Uterus (tissue), 3 donors: ENCODE measurements at regions not wholly inside any gene's neighbourhood (a gene's known extent, or its start where the extent isn't known, plus 50 kb on each side); places are given as distances from the start of the nearest gene placed in this dataset.

Source experiments
- DNase-seq, 2 donors: peaks; one replicate each; pipeline ENCODE4 v3.0.0-alpha.2; 2019 to 2020
- H3K27ac ChIP-seq, 2 donors: fragments of 200-600 bp; sonication (generic); 1 replicate in 1 of 2; 2 replicates in 1 of 2; pipeline ENCODE4 v1.5.1; 2016 to 2018
- H3K27me3 ChIP-seq, 2 donors: fragments of 200-600 bp; sonication (generic); one replicate each; pipeline ENCODE4 v1.5.1; 2018 to 2019; ENCODE audit warnings: control low read depth in 1 of 2
- H3K36me3 ChIP-seq, 2 donors: fragments of 200-600 bp; sonication (generic); one replicate each; pipeline ENCODE4 v1.5.1; 2019; ENCODE audit warnings: control low read depth in 1 of 2
- H3K4me1 ChIP-seq, 2 donors: fragments of 200-600 bp; sonication (generic); one replicate each; pipeline ENCODE4 v1.5.1; 2018 to 2019; ENCODE audit warnings: control low read depth in 1 of 2
- H3K4me3 ChIP-seq, 2 donors: fragments of 200-600 bp; sonication (generic); 1 replicate in 1 of 2; 2 replicates in 1 of 2; pipeline ENCODE4 v1.5.1; 2018 to 2019; ENCODE audit warnings: mild to moderate bottlenecking in 1 of 2
- H3K9me3 ChIP-seq, 2 donors: fragments of 200-600 bp; sonication (generic); one replicate each; pipeline ENCODE4 v1.5.1; 2019; ENCODE audit warnings: control low read depth in 1 of 2
- CTCF ChIP-seq, 4 experiments: fragments of 200-600 bp in 2 of 4; fragments of 450-650 bp in 2 of 4; sonication (generic) in 2 of 4; IDR thresholded peaks; one replicate each; pipeline ENCODE4 v1.5.1; 2016 to 2019; ENCODE audit warnings: antibody characterized with exemption in 4 of 4, mild to moderate bottlenecking in 2 of 4, moderate library complexity in 1 of 4
- POLR2A ChIP-seq, 2 donors: fragments of 450-650 bp; IDR thresholded peaks; one replicate each; pipeline ENCODE4 v1.6.1; 2016; ENCODE audit warnings: antibody characterized with exemption in 2 of 2, mild to moderate bottlenecking in 1 of 2, moderate library complexity in 1 of 2
- intact Hi-C: fragments of 100-400 bp; cut with DNase I; formaldehyde crosslinking; loops from one replicate; pipeline ENCODE4 v1.15.1; 2023; ENCODE audit warnings: low total_unique reads
- donor health status: DM: yes; HTN: yes; CAD: no.

- Histone ChIP-seq H3K27me3 (peaks cover 0 to 21% of the 10 kb centered on the region in 2 donors), H3K36me3 (no peaks in the 10 kb centered on the region), H3K9me3 (no peaks in the 10 kb centered on the region), H3K27ac (no peak overlapping the region), H3K4me3 (no peak overlapping the region), H3K4me1 (peaks cover 0 to 8% of the 10 kb centered on the region in 2 donors)
- TF ChIP-seq CTCF (IDR thresholded peaks at IDR 0.05): no peak
- TF ChIP-seq POLR2A (IDR thresholded peaks at IDR 0.05): no peak
- intact Hi-C loops: no loop called here
- DNase-seq: no peak
Measured at GRCh38 chr3:44021651-44022594, 219.8 kb upstream of the TOPAZ1 start.

- no peak overlapping the region for H3K27ac ChIP-seq
- H3K4me1 ChIP-seq: peaks cover 0 to 8% of the 10 kb centered on the region in 2 donors
- no peaks in the 10 kb centered on the region for H3K36me3 ChIP-seq
- peaks cover 0 to 21% of the 10 kb centered on the region in 2 donors for H3K27me3 ChIP-seq
- TF ChIP-seq CTCF (IDR thresholded peaks at IDR 0.05) (no peak), POLR2A (IDR thresholded peaks at IDR 0.05) (no peak)
- H3K9me3 ChIP-seq: no peaks in the 10 kb centered on the region
- intact Hi-C loops: no loop called here
- DNase-seq: no peak
- no peak overlapping the region for H3K4me3 ChIP-seq
Measured at GRCh38 chr3:44023961-44024593, 217.6 kb upstream of the TOPAZ1 start.

GRCh38 chr3:44026220-44026865 is 215.3 kb upstream of the TOPAZ1 start:
- peaks cover 0 to 8% of the 10 kb centered on the region in 2 donors for H3K4me1 ChIP-seq
- H3K27me3 ChIP-seq: peaks cover 0 to 21% of the 10 kb centered on the region in 2 donors
- intact Hi-C loops: no loop called here
- no peak overlapping the region for H3K4me3 ChIP-seq
- no peak for TF ChIP-seq POLR2A (IDR thresholded peaks at IDR 0.05)
- no peak for TF ChIP-seq CTCF (IDR thresholded peaks at IDR 0.05)
- H3K36me3 ChIP-seq: no peaks in the 10 kb centered on the region
- H3K27ac ChIP-seq: no peak overlapping the region
- H3K9me3 ChIP-seq: no peaks in the 10 kb centered on the region
- no peak for DNase-seq

GRCh38 chr3:44029100-44029499 is 212.6 kb upstream of the TOPAZ1 start:
- Histone ChIP-seq H3K27ac (no peak overlapping the region), H3K4me1 (no peaks in the 10 kb centered on the region), H3K9me3 (no peaks in the 10 kb centered on the region), H3K36me3 (no peaks in the 10 kb centered on the region), H3K27me3 (no peaks in the 10 kb centered on the region), H3K4me3 (no peak overlapping the region)
- intact Hi-C loops: no loop called here
- no peak for DNase-seq
- TF ChIP-seq CTCF (IDR thresholded peaks at IDR 0.05) (no peak), POLR2A (IDR thresholded peaks at IDR 0.05) (no peak)
